Transverse colon (tissue), 4 donors: ENCODE measurements at regions not wholly inside any gene's neighbourhood (a gene's known extent, or its start where the extent isn't known, plus 50 kb on each side); places are given as distances from the start of the nearest gene placed in this dataset.

ENCODE experiments used
- CTCF ChIP-seq, 5 experiments: fragments of 200-600 bp in 3 of 5; fragments of 450-650 bp in 2 of 5; sonication (generic) in 3 of 5; IDR thresholded peaks; 1 replicate in 2 of 5; 2 replicates in 3 of 5; pipeline ENCODE4 v1.5.1; 2016 to 2017; ENCODE audit warnings: antibody characterized with exemption in 5 of 5, inconsistent platforms in 3 of 5, mild to moderate bottlenecking in 2 of 5, moderate library complexity in 1 of 5
- EP300 ChIP-seq: sonication (generic); formaldehyde crosslinking; IDR thresholded peaks from one replicate; pipeline ENCODE4 v1.6.1; 2017; ENCODE audit warnings: antibody characterized with exemption, low read depth
- POLR2A ChIP-seq: fragments of 450-650 bp; IDR thresholded peaks from one replicate; pipeline ENCODE4 v1.6.1; 2016; ENCODE audit warnings: antibody characterized with exemption, mild to moderate bottlenecking, moderate library complexity
- POLR2AphosphoS5 ChIP-seq, 3 donors: sonication (generic); formaldehyde crosslinking; IDR thresholded peaks; one replicate each; pipeline ENCODE4 v1.6.1; 2016; ENCODE audit warnings: antibody characterized with exemption in 3 of 3

- no peak for TF ChIP-seq POLR2A
- TF ChIP-seq CTCF (IDR thresholded peaks at IDR 0.05): no peak
- no peak for TF ChIP-seq POLR2AphosphoS5 (IDR thresholded peaks at IDR 0.05)
- no peak for TF ChIP-seq EP300
Observed at GRCh38 chr9:16060436-16061129, 507.7 kb downstream of the CCDC171 start.
